ENCODE measurements at regions not wholly inside any gene's neighbourhood (a gene's known extent, or its start where the extent isn't known, plus 50 kb on each side); places are given as distances from the start of the nearest gene placed in this dataset.

DNA sequence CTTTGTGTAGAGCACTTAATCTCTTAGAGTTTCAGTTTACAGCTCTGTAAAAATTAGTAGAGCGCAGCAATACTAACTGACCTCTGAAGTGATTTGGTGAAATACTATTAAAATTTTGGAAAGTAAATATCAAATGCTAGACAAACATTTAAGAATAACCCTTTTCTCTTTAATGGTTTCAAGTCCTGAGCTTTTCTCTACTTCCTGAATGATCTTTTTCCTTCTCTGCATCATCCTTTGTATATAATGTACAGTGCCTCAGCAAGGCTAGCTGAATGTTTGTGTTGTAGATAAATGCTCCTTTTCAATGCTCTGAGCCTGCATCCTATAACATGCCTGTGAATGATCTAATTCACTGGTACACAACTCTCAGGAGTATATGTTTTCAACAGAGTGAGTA is 272.9 kb downstream of the ADGRL2 start:
- TF ChIP-seq, protein P1, sequence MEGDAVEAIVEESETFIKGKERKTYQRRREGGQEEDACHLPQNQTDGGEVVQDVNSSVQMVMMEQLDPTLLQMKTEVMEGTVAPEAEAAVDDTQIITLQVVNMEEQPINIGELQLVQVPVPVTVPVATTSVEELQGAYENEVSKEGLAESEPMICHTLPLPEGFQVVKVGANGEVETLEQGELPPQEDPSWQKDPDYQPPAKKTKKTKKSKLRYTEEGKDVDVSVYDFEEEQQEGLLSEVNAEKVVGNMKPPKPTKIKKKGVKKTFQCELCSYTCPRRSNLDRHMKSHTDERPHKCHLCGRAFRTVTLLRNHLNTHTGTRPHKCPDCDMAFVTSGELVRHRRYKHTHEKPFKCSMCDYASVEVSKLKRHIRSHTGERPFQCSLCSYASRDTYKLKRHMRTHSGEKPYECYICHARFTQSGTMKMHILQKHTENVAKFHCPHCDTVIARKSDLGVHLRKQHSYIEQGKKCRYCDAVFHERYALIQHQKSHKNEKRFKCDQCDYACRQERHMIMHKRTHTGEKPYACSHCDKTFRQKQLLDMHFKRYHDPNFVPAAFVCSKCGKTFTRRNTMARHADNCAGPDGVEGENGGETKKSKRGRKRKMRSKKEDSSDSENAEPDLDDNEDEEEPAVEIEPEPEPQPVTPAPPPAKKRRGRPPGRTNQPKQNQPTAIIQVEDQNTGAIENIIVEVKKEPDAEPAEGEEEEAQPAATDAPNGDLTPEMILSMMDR (IDR thresholded peaks at IDR 0.05; ENCODE audit: low read depth, low read length, poor library complexity, severe bottlenecking) = no peak
- no peak for TF ChIP-seq EZH2phosphoT487 (IDR thresholded peaks at IDR 0.05; ENCODE audit: borderline replicate concordance, low read length)
